HFFc6 (cell line): ENCODE measurements at regions not wholly inside any gene's neighbourhood (a gene's known extent, or its start where the extent isn't known, plus 50 kb on each side); places are given as distances from the start of the nearest gene placed in this dataset.
"Not testable (repeated sequence)": the region's sequence is repeated elsewhere in the genome, so short reads cannot be mapped to it uniquely, and the experiment has no call there.

Source experiments
- DNase-seq: peaks from one replicate; pipeline ENCODE4 v3.0.0-alpha.2; 2018
- H3K27ac Mint-ChIP-seq: 2 replicates; pipeline ENCODE4 v1.8.0; 2020; ENCODE audit warnings: mild to moderate bottlenecking, mixed read lengths
- H3K27me3 Mint-ChIP-seq: 2 replicates; pipeline ENCODE4 v1.8.0; 2021; ENCODE audit warnings: mild to moderate bottlenecking, moderate library complexity, mixed read lengths; ENCODE audit not compliant: insufficient read depth
- H3K36me3 Mint-ChIP-seq: 2 replicates; pipeline ENCODE4 v1.8.0; 2021; ENCODE audit warnings: low read depth, mixed read lengths
- H3K4me1 Mint-ChIP-seq: 2 replicates; pipeline ENCODE4 v1.8.0; 2020; ENCODE audit warnings: low read depth, mixed read lengths
- H3K4me3 Mint-ChIP-seq: 2 replicates; pipeline ENCODE4 v1.8.0; 2020; ENCODE audit warnings: mild to moderate bottlenecking, moderate library complexity, mixed read lengths
- H3K9me3 Mint-ChIP-seq: 2 replicates; pipeline ENCODE4 v1.8.0; 2020; ENCODE audit warnings: mild to moderate bottlenecking, mixed read lengths
- CTCF ChIP-seq: fragments of 200-600 bp; sonication (generic); IDR thresholded peaks from 2 replicates; pipeline ENCODE4 v1.5.0; 2021; ENCODE audit warnings: antibody characterized with exemption, mild to moderate bottlenecking

DNA sequence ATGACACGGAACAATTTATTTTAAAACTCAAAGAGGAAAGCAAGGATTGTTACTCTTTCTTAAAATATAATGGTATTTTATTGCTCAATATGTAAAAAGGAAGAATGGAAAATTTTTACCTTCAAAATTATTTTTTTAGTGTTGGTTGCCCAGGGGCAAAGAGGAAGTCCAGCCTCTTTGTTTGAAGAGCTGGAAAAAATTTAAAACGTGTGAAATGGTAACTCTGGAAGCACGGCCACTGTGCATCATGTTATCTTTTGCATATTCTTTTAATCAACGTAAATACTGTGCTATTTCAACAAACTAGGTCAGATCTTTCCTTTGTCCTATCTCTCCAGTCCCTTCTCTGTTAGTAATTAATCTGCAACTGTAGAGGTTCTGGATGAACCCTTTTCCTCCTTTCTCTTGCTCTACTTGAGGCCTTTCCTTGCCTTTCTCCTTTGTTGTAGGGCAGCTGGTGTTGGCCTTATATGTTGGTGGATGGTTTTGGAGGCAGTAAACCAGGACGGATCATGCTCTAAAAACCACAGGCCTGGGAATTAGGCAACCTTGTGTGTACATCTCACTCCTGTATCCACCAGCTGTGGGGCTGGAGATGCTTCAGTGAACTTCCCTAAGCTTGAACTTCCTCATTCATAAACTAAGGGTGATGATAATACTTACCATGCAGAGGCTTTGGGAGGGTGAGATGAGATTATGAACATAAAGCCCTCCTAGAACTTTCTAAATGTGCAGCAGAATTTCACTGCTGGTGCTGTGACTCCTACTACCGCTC, 143.3 kb downstream of the PRL start:
- no peak for TF ChIP-seq CTCF
- Mint-ChIP-seq H3K4me3 (no peak overlapping the region), H3K27ac (no peak overlapping the region), H3K36me3 (no peaks in the 10 kb centered on the region), H3K4me1 (peaks cover 7% of the 10 kb centered on the region), H3K9me3 (no peaks in the 10 kb centered on the region), H3K27me3 (no peaks in the 10 kb centered on the region)
- no peak for DNase-seq

DNA sequence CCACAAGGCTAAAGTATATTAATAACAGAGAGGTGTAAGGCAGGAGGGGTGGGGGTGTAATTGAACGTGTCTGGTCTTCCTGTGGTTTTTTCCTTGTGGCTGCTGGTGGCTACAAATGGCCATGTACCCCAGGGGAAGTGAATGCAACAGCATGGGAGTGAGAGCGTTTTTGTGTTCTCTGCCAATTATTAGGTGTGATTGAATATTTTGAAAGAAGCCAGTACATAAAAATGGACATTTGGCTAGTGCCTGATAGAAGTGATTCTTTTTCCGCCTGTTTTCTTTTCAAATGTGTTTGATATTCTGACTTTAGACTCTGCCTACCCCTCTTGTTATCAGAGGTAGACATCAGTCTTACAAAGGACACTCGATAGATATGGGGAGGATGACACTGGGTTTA, 141.3 kb downstream of the PRL start:
- no peaks in the 10 kb centered on the region; the same call in 1 of the 2 replicates for H3K9me3 Mint-ChIP-seq
- H3K4me3 Mint-ChIP-seq = no peak overlapping the region
- no peaks in the 10 kb centered on the region for H3K36me3 Mint-ChIP-seq
- DNase-seq = no peak
- no peaks in the 10 kb centered on the region for H3K4me1 Mint-ChIP-seq
- H3K27ac Mint-ChIP-seq = no peak overlapping the region
- H3K27me3 Mint-ChIP-seq = no peaks in the 10 kb centered on the region
- TF ChIP-seq CTCF = no peak

DNA sequence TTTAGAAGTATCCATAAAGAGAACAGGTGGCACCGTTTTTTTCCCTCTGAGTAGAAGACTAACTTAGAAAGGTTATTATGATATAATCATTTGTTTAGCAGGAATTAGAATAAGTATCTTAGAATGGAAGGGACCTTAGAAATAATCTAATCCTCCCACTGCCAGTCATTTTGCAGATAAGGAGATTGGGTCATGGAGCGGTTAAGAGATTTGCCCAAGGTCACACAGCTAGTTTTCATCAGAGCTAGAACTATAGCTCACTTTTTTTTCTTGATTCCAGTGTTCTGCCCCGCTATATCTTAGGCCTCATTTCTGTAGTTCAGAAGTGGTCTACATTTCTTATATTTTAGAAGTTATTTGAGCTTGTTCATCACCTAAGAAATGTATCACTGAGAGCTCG, 139.6 kb downstream of the PRL start:
- H3K36me3 Mint-ChIP-seq = no peaks in the 10 kb centered on the region
- DNase-seq = no peak
- no peak for TF ChIP-seq CTCF
- H3K4me3 Mint-ChIP-seq = no peak overlapping the region
- no peaks in the 10 kb centered on the region; the same call in 1 of the 2 replicates for H3K9me3 Mint-ChIP-seq
- no peaks in the 10 kb centered on the region for H3K27me3 Mint-ChIP-seq
- H3K27ac Mint-ChIP-seq = no peak overlapping the region
- no peaks in the 10 kb centered on the region for H3K4me1 Mint-ChIP-seq

GRCh38 chr6:22164236-22164635, 132.6 kb downstream of the PRL start:
- no peak overlapping the region for H3K4me3 Mint-ChIP-seq
- H3K27ac Mint-ChIP-seq = no peak overlapping the region
- no peaks in the 10 kb centered on the region for H3K36me3 Mint-ChIP-seq
- H3K4me1 Mint-ChIP-seq = no peaks in the 10 kb centered on the region
- no peak for DNase-seq
- TF ChIP-seq CTCF = no peak
- peaks cover 6% of the 10 kb centered on the region for H3K9me3 Mint-ChIP-seq
- H3K27me3 Mint-ChIP-seq = no peaks in the 10 kb centered on the region; the same call in none of the 2 replicates

DNA sequence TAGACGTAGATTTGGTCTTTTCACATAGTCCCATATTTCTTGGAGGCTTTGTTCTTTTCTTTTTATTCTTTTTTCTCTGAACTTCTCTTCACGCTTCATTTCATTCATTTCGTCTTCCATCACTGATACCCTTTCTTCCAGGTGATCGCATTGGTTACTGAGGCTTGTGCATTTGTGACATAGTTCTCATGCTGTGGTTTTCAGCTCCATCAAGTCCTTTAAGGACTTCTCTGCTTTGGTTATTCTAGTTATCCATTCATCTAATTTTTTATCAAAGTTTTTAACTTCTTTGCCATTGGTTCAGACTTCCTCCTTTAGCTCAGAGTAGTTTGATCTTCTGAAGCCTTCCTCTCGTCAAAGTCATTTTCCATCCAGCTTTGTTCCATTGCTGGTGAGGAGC, 125.8 kb downstream of the PRL start:
- not testable (repeated sequence) for DNase-seq
- peaks cover 49% of the 10 kb centered on the region for H3K9me3 Mint-ChIP-seq

GRCh38 chr6:22171885-22172284, 125.0 kb downstream of the PRL start:
- not testable (repeated sequence) for H3K36me3 Mint-ChIP-seq, H3K4me3 Mint-ChIP-seq, DNase-seq, H3K27me3 Mint-ChIP-seq, H3K27ac Mint-ChIP-seq, H3K4me1 Mint-ChIP-seq
- H3K9me3 Mint-ChIP-seq = peaks cover 49% of the 10 kb centered on the region

More for the DNA sequence above, 125.8 kb downstream of the PRL start:
- not testable (repeated sequence) for H3K4me3 Mint-ChIP-seq, H3K36me3 Mint-ChIP-seq, H3K27me3 Mint-ChIP-seq, H3K27ac Mint-ChIP-seq, H3K4me1 Mint-ChIP-seq
